OCI-LY7 (cell line): ENCODE measurements at regions not wholly inside any gene's neighbourhood (a gene's known extent, or its start where the extent isn't known, plus 50 kb on each side); places are given as distances from the start of the nearest gene placed in this dataset.

Source experiments
- EZH2phosphoT487 ChIP-seq: fragments of 200-600 bp; sonication (generic); IDR thresholded peaks from 2 replicates; pipeline ENCODE4 v1.6.1; 2018; ENCODE audit warnings: low read depth, borderline replicate concordance, mild to moderate bottlenecking, mixed run types, antibody characterized with exemption, low read length, moderate library complexity, mixed read lengths
- TF ChIP-seq, protein P1 (sequence below): fragments of 200-600 bp; sonication (generic); conservative IDR thresholded peaks from 2 replicates; pipeline ENCODE4 v1.5.1; 2014; ENCODE audit warnings: mild to moderate bottlenecking, antibody characterized with exemption, low read length, moderate library complexity, mixed read lengths

DNA sequence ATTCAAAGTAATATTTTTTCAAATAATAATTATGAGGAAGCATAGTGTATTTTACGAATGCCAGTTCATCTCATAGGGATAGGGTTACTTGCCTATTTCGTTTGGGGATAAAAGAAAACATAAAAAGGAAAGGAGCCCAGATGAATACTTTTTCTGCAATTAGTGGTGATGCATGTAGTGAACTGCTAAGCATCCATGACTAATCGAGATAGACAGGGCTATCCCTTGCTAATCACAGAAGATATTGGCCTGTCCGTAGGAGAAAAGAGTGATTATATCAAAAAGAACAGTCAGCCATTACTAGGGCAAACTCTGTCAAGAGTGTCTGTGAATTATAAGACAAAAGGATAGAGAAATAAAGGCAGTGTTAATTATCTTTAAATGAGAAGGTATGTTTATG lies 746.1 kb downstream of the C4orf33 start:
- TF ChIP-seq, protein P1, sequence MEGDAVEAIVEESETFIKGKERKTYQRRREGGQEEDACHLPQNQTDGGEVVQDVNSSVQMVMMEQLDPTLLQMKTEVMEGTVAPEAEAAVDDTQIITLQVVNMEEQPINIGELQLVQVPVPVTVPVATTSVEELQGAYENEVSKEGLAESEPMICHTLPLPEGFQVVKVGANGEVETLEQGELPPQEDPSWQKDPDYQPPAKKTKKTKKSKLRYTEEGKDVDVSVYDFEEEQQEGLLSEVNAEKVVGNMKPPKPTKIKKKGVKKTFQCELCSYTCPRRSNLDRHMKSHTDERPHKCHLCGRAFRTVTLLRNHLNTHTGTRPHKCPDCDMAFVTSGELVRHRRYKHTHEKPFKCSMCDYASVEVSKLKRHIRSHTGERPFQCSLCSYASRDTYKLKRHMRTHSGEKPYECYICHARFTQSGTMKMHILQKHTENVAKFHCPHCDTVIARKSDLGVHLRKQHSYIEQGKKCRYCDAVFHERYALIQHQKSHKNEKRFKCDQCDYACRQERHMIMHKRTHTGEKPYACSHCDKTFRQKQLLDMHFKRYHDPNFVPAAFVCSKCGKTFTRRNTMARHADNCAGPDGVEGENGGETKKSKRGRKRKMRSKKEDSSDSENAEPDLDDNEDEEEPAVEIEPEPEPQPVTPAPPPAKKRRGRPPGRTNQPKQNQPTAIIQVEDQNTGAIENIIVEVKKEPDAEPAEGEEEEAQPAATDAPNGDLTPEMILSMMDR = no peak
- no peak for TF ChIP-seq EZH2phosphoT487
